Kidney tubule cell (primary cell): ENCODE measurements at regions not wholly inside any gene's neighbourhood (a gene's known extent, or its start where the extent isn't known, plus 50 kb on each side); places are given as distances from the start of the nearest gene placed in this dataset.

Experiments used
- DNase-seq: peaks from one replicate; pipeline ENCODE4 v3.0.0-alpha.2; 2018; ENCODE audit warnings: low spot score

DNA sequence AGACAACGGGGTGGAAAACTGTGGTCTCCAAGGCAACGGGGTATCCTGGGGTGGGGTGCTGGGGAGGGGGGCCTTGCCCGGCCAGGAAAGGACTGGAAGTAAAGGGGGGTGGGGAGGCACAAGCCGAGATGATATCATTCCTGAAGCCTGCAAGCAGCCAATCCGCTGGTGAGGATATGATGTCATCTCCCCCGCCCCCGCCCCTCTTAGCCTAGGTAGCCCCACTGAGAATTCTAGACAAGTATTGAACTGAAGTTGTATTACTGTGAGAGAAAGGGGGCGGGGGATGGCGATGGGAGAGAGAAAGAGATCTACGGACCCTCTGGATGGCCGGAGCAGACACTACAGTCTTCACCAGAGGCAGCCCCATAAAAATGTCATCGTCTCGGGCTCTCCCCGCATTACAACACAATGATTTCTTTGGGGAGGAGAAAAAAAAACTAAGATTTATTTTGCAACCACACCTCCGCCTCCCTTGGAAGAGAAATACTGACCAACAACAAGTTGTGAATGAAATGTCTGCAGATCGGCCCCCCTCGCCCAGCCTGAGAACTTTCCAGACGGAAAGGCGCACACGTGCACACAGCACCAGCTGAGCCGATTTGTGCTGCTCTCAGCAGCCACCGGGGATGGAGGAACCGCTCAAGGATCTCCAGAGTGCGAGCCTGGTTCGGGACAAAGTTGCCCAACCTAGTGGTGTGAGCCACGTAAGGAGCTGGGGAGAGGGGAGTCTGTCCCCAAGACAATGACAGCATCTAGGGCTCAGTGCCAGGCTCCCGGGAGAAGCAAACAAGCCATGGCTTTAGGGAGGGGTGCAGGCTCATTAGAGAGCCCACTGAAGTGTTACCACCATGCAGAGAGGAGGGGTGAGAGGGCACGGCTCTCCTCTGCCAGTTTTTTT is 222.1 kb downstream of the SOX9 start:
- DNase-seq: peak; percentile 92

DNA sequence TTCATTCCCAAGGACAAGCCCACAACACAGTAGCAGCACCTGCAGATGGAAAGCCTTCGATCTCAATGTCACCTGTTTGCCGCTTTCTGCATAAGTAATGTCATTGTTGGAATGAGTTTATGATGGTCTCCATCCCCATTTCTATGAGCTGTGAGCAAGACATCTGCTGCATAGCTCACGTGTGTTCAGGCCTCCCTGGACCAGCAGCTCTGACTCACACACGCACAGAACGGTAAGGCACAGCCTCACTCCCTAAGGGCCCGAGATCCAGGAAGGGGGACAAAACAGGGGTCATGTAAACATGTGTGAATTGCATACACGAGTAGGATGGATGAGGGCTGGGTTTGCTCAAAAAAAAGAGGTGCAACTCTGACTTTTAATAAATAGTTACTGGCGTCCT is 223.1 kb downstream of the SOX9 start:
- DNase-seq: peak; percentile 65

DNA sequence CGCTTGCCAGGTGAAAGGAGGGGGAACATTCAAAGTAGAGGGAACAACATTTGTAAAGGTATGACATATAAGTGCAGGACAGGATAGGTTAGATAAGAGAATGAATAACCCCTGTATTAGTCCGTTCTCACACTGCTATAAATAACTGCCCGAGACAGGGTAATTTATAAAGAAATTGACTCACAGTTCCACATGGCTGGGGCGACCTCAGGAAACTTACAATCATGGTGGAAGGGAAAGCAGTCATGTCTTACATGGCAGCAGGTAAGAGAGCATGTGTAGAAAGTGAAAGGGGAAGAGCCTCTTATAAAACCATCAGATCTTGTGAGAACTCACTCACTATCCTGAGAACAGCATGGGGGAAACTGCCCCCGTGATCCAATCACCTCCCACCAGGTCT is 223.8 kb downstream of the SOX9 start:
- peak; percentile 77 for DNase-seq

DNA sequence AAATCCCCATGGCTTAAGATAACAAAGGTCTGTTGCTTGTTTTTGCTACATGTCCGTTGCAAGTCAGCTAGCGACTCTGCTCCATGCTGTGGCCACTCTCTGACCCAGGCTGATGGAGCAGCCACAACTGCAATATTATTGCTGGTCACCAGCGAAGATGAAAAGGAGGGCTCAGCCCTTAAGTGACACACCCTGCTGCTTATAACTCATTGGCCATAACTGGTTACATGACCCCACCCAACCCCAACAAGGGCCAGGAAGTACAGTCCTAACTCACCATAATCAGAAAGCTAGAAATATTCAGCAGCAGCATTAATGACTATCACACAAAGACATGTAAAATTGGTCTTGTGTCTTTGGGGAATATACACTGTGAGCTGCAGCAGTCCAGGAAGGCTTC is 224.3 kb downstream of the SOX9 start:
- DNase-seq: no peak

DNA sequence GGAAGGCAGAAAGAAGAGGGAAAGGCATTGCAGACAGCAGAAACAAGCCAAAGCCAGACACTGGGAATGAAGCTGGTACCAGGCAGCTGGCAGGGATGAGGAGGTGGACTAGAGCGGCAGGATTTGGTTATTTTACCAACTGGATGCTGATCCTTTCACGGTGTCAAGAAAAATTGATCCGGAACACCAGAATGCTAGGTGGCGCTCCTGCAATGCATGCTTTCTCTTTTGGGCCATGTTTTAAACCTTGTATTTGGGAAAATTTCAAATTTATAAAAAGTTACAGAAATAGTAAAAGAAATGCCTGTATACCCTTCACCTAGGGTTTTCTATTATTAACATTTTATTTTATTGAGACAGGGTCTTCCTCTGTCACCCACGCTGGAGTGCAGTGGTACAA is 224.7 kb downstream of the SOX9 start:
- DNase-seq: no peak

DNA sequence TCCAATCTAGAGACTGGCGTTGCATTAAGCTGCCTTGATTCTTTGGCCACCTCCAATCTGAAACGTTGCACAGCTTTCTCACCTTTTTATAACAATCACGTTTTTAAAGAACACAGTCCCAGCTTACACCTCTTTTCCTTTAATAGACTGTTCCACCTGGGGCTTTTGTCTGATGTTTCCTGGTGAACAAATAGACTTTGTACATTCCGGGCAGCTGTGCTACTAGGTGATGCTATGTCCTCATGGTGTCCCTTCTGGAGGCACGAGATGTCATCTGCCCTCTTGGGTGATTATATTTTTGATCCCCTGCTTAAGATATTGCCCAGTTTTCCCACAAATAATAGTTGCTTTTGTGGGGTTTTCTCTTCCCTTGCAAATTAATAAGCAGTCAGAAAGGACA is 225.5 kb downstream of the SOX9 start:
- no peak for DNase-seq

DNA sequence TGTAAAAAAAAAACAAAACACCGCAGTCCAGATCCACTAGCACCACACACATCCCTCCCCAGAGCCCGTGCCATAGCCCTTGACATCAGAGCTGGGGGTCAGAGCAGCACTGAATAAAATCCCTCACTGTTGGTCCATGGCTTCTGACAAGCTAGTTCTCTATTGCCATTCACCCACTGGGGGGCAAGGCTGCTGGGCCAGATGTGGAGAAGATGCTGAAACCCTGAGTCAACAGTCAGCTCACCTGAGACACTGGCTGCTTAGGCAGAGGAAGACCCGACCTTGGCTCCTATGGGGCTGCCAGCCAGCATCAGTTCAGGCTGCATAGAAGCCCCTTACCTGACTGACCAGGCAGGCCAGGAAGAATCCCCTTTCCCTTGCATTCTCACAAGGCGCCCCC is 228.2 kb downstream of the SOX9 start:
- no peak for DNase-seq

DNA sequence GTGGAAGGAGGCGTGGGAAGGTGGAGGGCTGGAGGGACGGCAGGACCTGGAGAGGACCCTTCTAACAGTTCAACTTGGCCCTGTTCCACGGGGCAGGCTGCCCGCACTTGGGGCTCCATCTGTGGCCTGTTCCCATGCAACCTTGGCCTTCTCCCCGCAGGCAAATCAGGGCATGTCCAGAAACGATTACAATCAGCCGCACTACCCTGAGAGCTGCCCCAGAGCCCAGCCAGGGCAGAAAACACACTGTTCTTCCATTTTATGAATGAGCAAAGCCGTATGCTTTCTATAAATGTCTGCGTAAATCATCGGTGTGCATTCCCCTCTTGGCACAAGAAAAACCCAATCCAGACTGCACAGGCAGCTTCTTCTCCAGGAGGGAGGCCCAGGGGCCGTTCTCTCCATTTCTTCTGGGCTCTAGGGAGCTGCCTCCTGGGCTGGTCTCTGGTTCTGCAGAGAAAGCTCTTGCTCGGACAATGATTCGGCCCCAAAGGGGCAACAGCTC is 228.7 kb downstream of the SOX9 start:
- no peak for DNase-seq

DNA sequence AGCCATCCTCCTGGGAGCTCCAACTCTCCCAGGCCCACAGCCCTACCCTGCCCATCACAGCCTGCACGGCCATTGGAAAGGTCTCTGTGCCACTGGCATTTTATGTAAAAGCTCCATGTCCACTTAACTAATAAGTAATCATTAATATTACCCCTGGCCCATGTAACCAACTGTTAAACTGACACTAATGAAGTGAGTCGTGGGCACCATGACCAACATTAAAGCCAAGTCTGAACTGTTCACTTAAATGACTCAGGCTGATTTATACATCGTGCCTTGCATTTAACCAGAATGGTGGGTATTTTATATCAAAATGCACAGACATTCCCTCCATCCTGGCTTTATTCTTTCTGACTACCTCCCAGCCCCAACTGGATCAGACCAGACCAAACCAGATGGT is 229.3 kb downstream of the SOX9 start:
- no peak for DNase-seq

DNA sequence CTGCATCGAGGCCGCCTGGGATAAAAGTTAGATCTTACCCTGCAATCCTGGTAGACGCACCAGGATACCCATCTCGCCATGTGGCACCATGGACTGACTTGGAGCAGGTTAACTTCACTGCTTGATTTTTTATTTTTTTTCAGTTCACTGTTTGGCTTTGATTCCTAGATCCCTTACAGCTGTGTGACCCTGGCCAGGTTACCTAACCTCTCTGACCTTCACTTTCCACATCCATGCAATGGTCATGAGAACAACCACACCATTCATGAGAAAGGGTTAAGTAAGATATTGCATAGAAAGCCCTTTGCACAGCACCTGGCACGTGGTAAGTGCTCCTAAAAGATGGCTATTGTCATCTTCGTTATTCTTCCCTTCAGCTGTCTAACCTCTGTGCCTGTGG is 230.5 kb downstream of the SOX9 start:
- DNase-seq: no peak

DNA sequence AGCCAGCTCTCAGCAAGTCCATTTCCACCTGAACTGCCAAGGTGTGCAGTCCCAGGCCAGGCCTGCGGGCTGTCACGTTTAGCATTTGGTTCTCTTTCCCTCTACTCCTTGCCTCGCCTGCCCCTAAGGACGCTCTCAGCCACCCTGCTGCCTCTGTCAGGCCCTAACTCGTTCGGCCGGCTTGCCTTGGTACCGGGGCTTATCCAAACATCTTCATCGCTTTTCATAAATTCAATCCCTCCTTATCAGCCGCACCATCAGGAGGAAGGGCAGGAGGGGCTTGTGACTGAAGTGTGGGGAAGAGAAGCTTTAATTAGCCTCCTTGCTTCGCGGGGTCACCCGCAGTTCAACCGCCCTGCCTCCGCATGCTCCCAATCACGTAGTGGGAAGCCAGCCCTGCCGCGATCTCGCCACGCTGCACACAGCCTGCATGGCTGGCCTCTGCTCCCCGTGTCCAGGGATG is 231.1 kb downstream of the SOX9 start:
- no peak for DNase-seq

DNA sequence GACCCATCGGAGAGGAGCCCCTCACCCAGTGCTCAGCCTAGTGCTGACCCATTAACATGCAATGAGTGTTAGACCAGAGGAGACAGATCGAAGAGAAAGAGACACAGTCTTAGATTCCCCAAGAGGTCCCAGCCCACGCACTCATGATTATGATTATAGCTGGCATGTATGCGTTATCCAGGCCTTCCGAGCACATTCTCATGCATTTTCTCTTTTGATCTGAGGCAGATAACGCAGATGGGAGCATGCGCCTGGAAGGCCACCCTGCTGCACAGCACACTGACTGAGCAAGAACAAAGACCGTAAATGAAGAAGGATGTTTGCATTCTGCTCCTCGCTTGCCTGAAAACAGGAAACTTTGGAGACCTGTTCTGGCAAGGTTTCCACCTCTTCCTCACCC is 232.7 kb downstream of the SOX9 start:
- DNase-seq: no peak

DNA sequence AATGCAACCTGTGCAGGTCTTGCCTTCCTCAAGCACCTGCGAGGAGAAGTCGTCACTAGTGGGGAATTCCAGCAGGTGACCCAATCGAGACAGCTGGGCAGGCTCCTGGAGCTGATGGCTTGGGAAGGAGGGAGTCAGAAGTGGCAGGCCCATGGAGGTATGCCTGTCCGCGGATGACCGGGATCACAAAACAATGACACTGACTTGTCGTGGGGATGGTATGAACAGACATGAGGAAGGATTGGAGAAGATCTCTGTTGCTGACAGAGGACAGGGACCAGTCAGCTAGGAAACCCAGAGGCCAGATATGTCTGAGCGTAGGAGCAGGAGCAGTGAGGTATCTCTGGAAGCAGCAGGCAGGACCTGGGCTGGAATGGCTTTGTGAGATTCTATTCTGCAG is 233.3 kb downstream of the SOX9 start:
- no peak for DNase-seq

DNA sequence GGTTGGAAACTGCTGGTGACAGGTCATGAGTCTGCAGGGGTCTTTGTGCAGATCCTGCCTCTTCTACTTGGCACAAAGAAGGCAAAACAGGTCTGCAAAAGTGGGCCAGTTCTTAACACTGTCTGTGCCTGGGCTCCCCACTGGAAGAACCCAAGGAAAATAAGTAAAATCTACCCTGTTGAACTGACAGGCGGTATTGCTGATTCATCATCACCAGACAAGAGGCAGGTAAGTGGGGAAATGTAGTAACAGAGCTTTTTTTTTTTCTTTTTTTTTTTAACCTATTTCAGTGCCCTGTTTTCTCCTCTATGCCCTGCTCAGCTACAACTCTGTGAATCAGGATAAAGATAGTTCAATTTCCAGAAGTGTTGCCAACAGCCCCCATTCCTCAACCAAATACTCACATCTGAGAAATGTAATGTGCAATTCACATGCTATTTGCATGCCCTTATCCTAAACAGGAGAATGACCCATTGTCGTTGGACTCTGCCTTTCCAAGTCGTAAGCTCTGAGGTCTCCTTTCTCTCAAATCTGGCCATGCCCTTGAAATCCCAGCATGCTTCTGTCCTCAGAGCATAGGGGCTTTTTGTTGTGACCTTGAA is 237.0 kb downstream of the SOX9 start:
- peak; percentile 62 for DNase-seq

DNA sequence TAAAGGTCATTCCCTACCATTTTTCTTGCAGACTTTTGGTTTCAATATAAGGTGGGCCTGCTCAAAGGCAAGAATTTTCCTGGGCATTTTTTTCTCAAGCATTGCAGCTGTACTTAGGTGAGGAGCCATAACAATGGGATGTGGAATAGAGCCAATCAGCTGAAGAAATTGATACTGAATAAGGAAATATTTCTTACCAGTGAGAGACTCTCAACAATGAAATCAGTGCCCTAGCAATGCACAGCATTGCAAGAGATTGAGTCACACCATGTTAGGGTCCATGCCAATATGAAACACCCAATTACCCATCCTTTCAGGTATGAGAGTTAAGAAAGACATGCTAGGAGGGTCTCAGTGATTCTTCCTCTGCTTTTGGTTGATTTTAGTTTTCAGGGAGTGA is 237.6 kb downstream of the SOX9 start:
- DNase-seq: peak; percentile 96

DNA sequence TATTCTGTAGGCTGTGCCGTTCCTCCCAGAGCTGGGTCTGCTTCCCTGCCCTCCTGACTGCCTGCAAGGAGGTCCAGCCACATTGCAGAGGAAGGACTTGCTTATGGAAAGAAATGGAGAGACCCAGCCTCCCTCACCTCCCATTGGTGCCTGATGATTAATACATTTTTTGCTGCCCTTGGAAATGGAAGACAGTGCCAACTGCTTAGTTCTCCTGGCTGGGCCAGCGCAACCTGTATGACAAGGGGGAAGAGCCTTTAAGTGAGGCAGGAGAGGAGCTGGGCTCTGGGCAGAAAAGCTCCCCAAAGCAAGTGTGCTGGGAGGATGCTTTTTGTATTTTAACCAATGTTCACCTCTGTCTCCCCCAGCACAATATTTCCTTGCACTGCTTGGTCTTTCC is 238.5 kb downstream of the SOX9 start:
- no peak for DNase-seq

DNA sequence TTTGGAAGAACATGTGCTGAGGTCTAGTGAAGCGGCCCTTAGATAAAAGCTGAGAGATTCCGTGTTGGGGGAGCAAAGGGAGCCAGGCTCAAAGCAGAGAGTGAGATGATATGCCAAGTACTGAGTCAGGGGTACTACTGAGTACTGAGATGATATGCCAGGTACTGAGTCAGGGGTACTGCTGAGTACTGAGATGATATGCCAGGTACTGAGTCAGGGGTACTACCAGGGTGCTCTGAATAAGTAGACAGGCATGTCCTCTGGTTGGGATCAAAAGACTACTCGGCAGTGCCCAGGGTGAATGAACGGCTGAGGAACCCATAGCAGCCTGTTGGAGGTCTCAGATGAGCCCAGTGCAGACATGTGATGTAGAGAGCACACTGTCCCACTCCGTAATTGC is 239.0 kb downstream of the SOX9 start:
- DNase-seq: no peak

DNA sequence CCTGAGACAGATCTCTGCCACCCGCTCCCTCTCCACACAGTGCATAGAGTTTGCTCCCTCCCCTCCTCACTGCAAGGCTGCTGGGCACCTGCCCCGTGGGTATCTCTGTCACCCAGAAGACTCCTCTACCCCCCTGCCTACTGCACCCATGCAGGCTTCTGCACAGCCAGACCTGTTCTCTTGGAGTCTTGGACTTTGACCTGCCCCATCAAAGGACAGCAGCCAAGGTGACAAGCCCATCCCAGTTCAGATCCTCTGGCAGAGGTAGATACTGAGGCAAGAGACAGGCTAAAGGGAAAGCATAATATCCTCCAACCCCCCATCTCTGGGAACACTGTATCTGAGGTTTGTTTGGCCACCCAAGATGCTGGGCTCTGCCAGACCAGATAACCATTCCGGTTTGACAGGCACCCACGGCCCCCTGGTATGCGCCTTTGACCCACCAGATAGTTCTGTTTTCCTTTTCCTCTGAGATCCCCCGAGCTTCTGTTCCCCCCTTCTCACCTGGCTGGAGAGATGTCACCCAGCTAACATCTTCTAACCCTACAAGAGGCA is 239.6 kb downstream of the SOX9 start:
- no peak for DNase-seq

DNA sequence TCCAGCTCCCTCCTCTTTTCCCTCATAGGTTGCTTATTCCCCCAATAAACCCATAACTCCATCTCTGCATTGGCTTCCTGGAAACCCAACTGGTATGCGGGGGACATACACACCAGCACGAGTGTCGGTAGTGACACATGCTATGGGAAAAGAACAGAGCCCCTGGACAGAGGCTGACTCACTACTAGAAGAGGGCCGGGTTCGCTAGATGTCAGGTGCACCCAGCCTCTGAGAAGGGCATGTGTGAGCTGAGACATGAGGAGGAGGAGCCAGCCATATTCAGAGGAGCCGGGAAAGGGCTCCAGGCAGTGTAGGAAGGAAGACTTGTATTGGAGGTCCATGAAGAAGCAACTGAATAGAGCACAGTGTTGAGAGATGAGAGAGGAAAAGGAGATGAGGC is 241.1 kb downstream of the SOX9 start:
- DNase-seq: peak; percentile 76

DNA sequence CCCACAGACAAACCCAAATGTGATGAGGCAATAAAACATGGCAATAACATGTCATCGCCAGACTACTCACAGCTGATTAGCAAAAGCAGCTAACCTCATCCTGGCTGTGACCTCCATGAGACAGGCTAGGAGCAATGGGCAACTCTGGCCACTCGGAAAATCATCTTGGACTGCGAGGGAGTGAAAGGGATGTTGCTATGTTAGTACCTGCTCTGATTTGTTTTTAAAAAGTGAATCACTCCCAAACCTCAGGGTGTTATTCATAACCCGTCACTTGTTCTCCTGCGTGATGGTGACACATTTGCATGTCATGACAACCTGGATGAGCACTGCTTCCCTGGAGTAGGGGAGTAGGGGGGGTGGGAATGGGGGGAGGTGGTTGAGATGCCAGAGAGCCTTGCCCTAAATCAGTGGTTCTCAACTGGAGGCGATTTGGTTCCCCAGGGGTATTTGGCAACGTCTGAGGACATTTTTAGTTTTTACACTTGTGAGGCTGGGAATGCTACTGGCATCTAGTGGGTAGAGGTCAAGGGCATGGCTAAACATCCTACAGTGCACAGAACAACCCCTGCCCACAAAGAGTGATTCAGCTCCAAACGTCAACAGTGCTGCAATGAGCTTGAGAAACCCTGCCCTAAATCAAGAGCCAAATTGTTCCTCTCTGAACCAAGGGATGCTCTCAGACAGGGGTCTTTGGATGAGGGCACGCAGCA is 241.7 kb downstream of the SOX9 start:
- DNase-seq: peak; percentile 98

DNA sequence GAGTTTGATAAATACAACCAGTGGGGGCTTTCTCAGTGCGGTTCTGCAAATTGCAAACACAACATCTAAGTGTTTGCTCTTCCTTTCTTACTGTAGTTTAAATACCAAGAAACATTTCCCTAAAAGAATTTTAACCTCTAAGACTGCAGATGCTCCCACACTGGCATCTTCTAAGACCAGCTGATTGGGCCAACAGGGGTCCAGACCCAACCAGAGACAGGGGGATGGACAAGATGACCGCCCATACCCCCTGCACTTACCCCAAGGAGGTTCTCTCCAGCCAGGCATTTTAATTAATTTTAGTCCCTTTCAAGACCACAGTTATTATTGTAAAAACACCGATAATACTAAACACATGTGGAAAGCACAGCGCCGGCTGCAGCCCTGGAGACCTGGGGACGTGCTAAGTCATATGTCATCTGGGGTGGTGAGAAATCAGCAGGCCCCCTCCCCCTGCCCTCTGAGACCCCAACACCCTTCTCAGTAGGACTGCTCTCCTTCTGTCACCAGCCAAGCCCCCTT is 242.3 kb downstream of the SOX9 start:
- no peak for DNase-seq

DNA sequence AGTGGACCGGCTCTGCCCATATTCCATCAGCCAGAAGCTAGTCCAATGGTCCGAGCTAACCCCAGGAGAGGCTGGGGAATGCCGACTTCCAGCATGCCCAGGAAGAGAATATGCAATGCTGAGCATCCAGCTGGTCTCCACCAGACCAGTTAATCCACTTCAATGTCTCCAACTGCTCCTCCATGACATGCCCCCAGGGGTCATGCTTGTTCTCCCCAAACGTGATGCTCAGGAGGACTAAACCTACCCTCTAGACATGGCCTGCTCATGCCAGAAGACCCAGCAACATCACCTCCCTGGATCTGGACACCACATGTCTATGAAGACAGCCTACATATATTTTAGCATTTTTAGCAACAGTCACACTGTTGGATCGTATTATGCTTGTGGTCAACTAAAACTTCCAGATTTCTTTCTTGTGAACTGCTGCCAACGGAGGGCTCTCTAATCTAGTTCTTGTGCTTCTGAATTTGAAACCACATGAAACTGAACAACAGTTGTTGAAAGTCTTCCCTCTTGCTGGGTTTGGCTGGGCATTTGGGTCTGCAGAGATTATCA is 245.1 kb downstream of the SOX9 start:
- DNase-seq: no peak
